ELR (cell line): ENCODE measurements at regions not wholly inside any gene's neighbourhood (a gene's known extent, or its start where the extent isn't known, plus 50 kb on each side); places are given as distances from the start of the nearest gene placed in this dataset.

Experiments
- DNase-seq: peaks from one replicate; pipeline ENCODE4 v3.0.0-alpha.2; 2015; ENCODE audit warnings: low read depth

DNA sequence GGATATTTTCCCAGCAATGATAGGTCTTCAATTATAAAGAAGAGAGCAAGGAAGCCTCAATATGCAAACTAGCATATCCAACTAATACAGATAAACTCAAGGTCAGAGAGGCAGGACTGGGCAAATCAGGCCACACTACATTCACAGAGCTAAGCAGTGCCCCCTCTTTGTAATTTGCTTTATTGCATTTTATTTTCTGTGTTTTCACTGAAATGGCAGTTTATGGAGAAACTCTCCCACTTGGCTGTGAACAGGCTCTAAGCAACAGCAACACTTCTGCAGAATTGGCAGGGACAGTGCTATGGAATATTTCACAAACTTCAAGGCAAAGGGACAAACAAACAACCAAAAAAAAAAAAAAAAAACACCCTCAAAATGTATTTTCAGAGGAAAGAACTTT is 93.4 kb upstream of the SOD1 start:
- no peak for DNase-seq

DNA sequence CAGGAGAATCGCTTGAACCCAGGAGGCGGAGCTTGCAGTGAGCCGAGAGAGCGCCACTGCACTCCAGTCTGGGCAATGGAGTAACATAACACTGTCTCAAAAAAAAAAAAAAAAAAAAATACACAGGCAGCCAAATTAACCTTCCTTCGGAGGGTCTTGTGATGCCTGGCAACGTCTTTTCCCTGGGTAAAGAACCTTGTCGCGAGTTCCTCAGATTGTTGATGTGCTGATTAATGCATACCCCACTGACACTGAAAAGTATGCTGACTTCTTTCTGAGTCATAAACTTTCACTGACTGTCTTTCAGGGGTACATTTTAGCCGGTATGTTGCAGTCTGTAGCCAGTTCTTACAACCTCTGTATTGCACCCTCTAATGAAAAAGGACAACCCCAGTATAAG is 95.1 kb upstream of the SOD1 start:
- peak; percentile 34 for DNase-seq

DNA sequence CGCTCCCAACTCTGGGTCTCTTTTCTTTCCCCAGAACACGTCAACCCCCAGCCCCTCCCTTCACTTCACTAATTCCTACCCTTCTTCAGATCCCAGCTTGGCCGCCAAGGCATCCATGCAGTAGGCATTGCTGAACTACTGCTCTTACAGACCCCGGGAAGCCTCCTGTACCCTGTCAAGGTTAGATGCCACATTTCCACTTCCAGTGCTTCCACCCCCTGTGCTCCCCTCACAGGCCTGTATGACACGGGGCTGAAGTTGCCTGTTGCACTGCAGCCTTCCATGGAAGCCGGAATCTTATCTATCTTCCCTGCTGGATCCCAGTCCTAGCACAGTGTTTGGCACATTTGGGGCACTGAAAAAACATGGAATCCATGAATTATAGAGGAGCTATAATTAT is 99.0 kb upstream of the SOD1 start:
- no peak for DNase-seq

- peak; percentile 77 for DNase-seq
Observed at GRCh38 chr21:31559368-31560119, 99.9 kb upstream of the SOD1 start.

- DNase-seq, result peak; percentile 68
Observed at GRCh38 chr21:31558962-31559367, 100.5 kb upstream of the SOD1 start.

GRCh38 chr21:31558189-31558961 is 101.1 kb upstream of the SOD1 start:
- peak; percentile 11 for DNase-seq

- DNase-seq, result no peak
Observed at GRCh38 chr21:31557421-31558188, 101.9 kb upstream of the SOD1 start.

GRCh38 chr21:31556662-31557061 is 102.8 kb upstream of the SOD1 start:
- no peak for DNase-seq

DNA sequence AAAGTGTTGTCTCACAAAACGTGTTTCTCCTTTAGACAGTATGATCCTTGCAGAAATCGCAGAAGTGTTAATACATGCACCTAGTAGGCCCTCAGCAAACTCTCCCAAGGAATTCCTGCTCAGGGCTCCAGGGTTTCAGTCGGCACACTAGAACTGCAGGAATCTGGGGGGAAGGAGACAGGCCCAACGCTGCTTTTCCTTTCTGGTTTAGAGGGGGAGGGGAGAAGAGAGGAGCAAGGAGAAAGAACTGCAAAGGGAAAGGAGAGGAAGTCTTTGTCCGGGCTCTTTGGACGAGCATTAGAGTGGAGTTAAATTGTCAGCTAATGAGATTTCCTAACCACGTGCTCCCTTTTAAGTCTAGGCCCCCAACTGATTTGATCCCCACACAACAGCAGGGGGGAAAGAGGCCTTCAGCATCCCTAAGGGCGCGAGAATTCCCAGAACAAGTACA is 103.7 kb upstream of the SOD1 start:
- no peak for DNase-seq

DNA sequence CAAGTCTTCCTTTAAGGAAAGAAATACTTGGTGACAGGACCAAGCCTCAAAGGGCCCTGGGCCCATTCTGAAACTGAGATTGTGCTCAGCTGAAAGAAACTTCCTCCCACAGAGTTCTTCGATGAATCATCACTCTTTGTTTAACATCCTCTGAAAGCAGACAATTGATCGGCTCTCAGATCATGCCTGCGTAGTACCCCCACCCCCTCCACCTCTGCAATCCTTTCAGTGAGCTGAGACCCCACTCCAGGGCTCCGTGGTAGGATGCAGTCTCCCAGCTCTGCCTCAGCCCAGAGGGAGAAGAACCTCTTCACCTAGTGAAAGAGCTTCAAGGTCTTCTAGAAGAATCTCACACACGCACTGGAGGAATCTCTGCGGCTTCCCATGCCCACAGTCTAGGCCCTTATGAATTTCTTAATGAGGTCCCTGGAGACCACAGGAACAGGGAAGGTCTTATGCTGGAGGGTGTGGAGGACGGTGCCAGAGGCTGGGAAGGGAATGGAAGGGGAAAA is 104.9 kb upstream of the SOD1 start:
- peak; percentile 52 for DNase-seq

- DNase-seq, result no peak
Observed at GRCh38 chr21:31553926-31554325, 105.6 kb upstream of the SOD1 start.

GRCh38 chr21:31553461-31553860 is 106.0 kb upstream of the SOD1 start:
- no peak for DNase-seq

- DNase-seq, result no peak
Observed at GRCh38 chr21:31552826-31553225, 106.7 kb upstream of the SOD1 start.

GRCh38 chr21:31550070-31550469 is 109.4 kb upstream of the SOD1 start:
- DNase-seq, result no peak

DNA sequence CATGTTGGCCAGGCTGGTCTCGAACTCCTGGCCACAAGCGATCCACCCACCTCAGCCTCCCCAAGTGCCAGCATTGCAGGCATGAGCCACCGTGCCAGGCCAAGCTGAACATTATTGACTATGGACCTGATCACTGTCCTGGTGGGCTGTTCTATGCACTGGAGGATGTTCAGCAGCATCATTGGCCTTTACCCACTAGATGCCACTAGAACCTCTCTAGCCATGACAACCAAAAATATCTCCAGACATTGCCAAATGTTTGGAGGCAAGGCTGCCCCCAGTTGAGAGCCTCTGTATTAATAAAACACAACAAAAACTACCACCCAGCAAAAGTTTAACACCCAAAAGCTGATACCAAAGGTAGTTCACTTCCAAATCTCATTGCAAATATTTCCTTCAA is 110.8 kb upstream of the SOD1 start:
- no peak for DNase-seq

GRCh38 chr21:31546443-31547170 is 112.9 kb upstream of the SOD1 start:
- DNase-seq, result no peak

GRCh38 chr21:31545036-31545435 is 114.5 kb upstream of the SOD1 start:
- no peak for DNase-seq

DNA sequence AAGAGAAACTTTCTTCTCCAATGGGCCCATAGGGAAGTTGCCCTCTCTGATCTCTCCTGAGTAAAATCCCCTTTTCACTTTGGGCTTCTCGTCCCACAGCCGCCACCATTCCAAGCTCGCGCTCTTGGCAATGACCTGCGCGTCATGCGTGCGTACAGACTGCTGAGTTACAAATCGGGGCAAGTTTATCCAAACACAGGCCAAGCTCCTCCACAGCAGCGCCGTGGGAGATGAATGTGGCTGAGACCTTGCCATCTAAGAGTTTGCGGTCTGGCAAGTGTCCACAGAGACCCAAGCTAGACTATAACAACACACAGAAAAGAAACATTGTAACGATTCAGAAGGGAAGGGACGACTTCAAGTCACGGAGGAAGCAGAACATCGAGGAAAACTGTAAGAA is 116.3 kb upstream of the SOD1 start:
- DNase-seq, result no peak

DNA sequence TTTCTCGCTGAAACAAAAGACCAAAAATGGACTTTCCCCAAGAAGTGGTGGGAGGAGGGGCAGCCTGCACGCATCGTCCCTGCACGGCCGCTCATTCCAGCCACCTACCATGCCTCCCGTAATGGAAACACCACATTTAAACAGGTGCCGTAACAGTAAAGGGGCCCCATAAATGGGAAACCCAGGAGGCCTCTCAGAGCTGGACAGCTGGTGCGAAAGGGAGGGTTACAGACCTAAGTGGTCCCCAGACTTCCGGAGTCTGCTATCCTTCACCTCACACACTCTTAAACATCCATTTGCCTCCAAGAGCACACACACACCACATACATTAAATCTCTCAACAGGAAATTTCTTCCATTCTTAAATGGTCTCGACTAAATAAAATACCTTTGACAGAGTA is 120.7 kb upstream of the SOD1 start:
- DNase-seq, result no peak

DNA sequence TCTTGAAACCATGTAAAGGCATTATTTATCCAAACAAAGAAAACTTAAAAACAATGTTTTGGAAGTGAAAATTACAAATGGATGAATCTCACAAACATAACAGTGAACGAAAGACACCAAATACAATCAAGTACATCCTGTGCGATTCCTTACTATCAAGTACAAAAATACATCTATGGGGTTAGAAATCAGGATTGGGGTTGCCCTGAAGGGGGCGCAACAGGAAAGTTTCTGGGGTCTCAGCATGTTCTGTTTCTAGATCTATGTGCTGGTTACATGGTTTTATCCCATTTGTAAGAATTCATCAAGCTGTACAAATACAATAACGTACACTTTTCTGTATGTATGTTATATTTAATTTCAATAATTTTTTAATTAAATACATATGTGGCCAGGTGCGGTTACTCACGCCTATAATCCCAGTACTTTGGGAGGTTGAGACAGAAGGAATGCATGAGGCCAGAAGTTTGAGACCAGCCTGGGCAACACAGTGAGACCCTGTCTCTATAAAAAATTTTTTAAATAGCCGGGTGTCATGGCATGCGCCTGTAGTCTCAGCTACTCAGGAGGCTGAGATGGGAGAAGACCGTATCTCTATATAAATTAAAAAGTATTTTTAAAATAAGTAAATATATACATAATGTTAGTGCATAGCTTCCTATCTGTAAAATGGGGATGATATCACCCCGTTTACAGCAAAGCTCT is 121.5 kb upstream of the SOD1 start:
- no peak for DNase-seq

DNA sequence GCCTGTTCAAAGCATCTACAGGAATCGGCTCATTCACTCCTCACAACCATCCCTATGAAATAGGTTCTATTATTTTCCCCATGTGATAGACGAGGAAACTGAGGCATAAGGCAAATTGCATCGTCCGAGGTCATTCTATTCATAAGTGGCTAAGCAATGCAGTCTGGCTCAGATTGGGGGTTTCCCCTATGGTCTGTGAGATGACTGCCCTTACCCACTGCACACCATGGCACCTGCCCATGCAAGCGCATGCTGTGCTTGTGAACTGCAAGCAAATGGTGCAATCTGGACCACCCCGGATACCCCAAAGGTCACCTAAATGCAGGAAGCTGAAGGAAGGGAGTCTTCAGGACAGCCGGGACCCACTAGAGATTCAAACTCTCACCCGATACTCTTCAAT is 123.4 kb upstream of the SOD1 start:
- DNase-seq, result no peak
